Naive thymus-derived CD8-positive, alpha-beta T cell (primary cell): ENCODE measurements at regions not wholly inside any gene's neighbourhood (a gene's known extent, or its start where the extent isn't known, plus 50 kb on each side); places are given as distances from the start of the nearest gene placed in this dataset.
"Not testable (repeated sequence)": the region's sequence is repeated elsewhere in the genome, so short reads cannot be mapped to it uniquely, and the experiment has no call there.

Experiments
- ATAC-seq, 2 donors: fragments of 150-1000 bp; cut with Tn5 transposase in 1 of 2; sonication (Bioruptor Pico), chemical (Tn5 transposase) in 1 of 2; 1 replicate in 1 of 2; 2 replicates in 1 of 2; pipeline ENCODE4 v1.10.0; 2021; ENCODE audit warnings: mild to moderate bottlenecking in 2 of 2, moderate library complexity in 2 of 2
- POLR2A ChIA-PET: fragments of 350-600 bp; sonication (Branson Sonifier 250); formaldehyde crosslinking; loops from one replicate; lab custom pipeline; 2021; ENCODE audit warnings: antibody characterized with exemption; lab: Charles Lee
- DNase-seq, 10 donors: peaks; one replicate each; pipeline versions ENCODE4 v3.0.0 to v3.0.0-alpha.2; 2020 to 2022
- H3K27ac Mint-ChIP-seq, 10 donors: one replicate each; pipeline ENCODE4 v1.8.0; 2020 to 2022; ENCODE audit warnings: mild to moderate bottlenecking in 10 of 10, mixed read lengths in 10 of 10, moderate library complexity in 4 of 10, inconsistent platforms in 1 of 10
- H3K27me3 Mint-ChIP-seq, 5 donors: one replicate each; pipeline ENCODE4 v1.8.0; 2021 to 2022; ENCODE audit warnings: mixed read lengths in 5 of 5
- H3K36me3 Mint-ChIP-seq, 3 donors: one replicate each; pipeline ENCODE4 v1.8.0; 2020 to 2022; ENCODE audit warnings: mixed read lengths in 3 of 3, mild to moderate bottlenecking in 2 of 3, inconsistent platforms in 1 of 3
- H3K4me1 Mint-ChIP-seq, 4 donors: one replicate each; pipeline ENCODE4 v1.8.0; 2021 to 2022; ENCODE audit warnings: mixed read lengths in 4 of 4
- H3K4me3 Mint-ChIP-seq, 10 donors: one replicate each; pipeline ENCODE4 v1.8.0; 2020 to 2022; ENCODE audit warnings: mild to moderate bottlenecking in 10 of 10, mixed read lengths in 10 of 10, moderate library complexity in 6 of 10, inconsistent platforms in 1 of 10
- H3K9me3 Mint-ChIP-seq, 9 donors: one replicate each; pipeline ENCODE4 v1.8.0; 2020 to 2022; ENCODE audit warnings: mixed read lengths in 9 of 9, mild to moderate bottlenecking in 3 of 9, inconsistent platforms in 1 of 9, moderate library complexity in 1 of 9

- DNase-seq = no peak
- H3K4me1 Mint-ChIP-seq = peaks cover 0 to 2% (median 0%) of the 10 kb centered on the region in 4 donors
- no peak for ATAC-seq
- H3K27me3 Mint-ChIP-seq = peaks cover 0 to 2% (median 0%) of the 10 kb centered on the region in 5 donors
- POLR2A ChIA-PET = no interaction called here
- H3K4me3 Mint-ChIP-seq = no peak overlapping the region
- peak overlapping the region in 1 of 10 donors; percentile 45 for H3K27ac Mint-ChIP-seq
- H3K36me3 Mint-ChIP-seq = peaks cover 0 to 1% (median 0%) of the 10 kb centered on the region in 3 donors
- H3K9me3 Mint-ChIP-seq = no peaks in the 10 kb centered on the region
These were observed 134.2 kb upstream of the LPP start for GRCh38 chr3:188019727-188020126.

- POLR2A ChIA-PET = no interaction called here
- ATAC-seq (no peak), DNase-seq (no peak)
- H3K27ac Mint-ChIP-seq = no peak overlapping the region
- H3K9me3 Mint-ChIP-seq = no peaks in the 10 kb centered on the region
- H3K4me1 Mint-ChIP-seq = peaks cover 0 to 2% (median 0%) of the 10 kb centered on the region in 4 donors
- H3K36me3 Mint-ChIP-seq = peaks cover 0 to 1% (median 0%) of the 10 kb centered on the region in 3 donors
- H3K4me3 Mint-ChIP-seq = no peak overlapping the region
- peaks cover 0 to 2% (median 0%) of the 10 kb centered on the region in 5 donors for H3K27me3 Mint-ChIP-seq
These were observed 132.9 kb upstream of the LPP start for GRCh38 chr3:188021041-188021440.

GRCh38 chr3:188021502-188022040 lies 132.4 kb upstream of the LPP start:
- Mint-ChIP-seq H3K4me1 (peaks cover 0 to 2% (median 0%) of the 10 kb centered on the region in 4 donors), H3K27ac (no peak overlapping the region), H3K4me3 (no peak overlapping the region), H3K9me3 (no peaks in the 10 kb centered on the region), H3K27me3 (peaks cover 0 to 2% (median 0%) of the 10 kb centered on the region in 5 donors), H3K36me3 (peaks cover 0 to 1% (median 0%) of the 10 kb centered on the region in 3 donors)
- ATAC-seq = no peak
- DNase-seq = no peak
- POLR2A ChIA-PET = no interaction called here

- POLR2A ChIA-PET = interaction anchor here (0.7 kb wide), 1 partner anchor 861 kb away, joined by 3 read pairs; no protein-coding TSS in a partner anchor
- H3K4me3 Mint-ChIP-seq, H3K36me3 Mint-ChIP-seq, H3K27me3 Mint-ChIP-seq, H3K9me3 Mint-ChIP-seq, DNase-seq, H3K27ac Mint-ChIP-seq, ATAC-seq, H3K4me1 Mint-ChIP-seq: not testable (repeated sequence)
These were observed 131.1 kb upstream of the LPP start for GRCh38 chr3:188022902-188023301.

DNA sequence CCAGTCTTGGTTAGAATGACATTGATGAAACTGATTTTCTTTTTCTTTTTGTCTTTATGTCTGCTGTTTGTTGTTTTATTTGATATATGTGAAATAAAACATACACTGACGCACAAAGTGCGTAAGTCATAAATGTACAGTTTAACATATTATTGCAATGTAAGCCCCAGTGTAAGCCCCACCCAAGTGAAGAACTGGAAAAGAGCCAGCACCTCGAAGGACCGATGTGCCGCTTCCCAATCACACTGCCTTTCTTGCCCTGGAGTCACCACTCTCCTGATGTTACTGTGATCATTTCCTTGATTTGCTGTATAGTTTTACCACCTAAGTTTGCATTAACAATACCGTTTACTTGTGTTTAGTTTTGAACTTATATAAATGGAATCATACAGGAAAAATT lies 128.4 kb upstream of the LPP start:
- no peaks in the 10 kb centered on the region for H3K9me3 Mint-ChIP-seq
- H3K36me3 Mint-ChIP-seq = peaks cover 0 to 1% (median 0%) of the 10 kb centered on the region in 3 donors
- no peak overlapping the region for H3K4me3 Mint-ChIP-seq
- H3K27me3 Mint-ChIP-seq = no peaks in the 10 kb centered on the region
- DNase-seq = no peak
- H3K27ac Mint-ChIP-seq = no peak overlapping the region
- POLR2A ChIA-PET = no interaction called here
- H3K4me1 Mint-ChIP-seq = peaks cover 0 to 2% (median 0%) of the 10 kb centered on the region in 4 donors
- no peak for ATAC-seq

DNA sequence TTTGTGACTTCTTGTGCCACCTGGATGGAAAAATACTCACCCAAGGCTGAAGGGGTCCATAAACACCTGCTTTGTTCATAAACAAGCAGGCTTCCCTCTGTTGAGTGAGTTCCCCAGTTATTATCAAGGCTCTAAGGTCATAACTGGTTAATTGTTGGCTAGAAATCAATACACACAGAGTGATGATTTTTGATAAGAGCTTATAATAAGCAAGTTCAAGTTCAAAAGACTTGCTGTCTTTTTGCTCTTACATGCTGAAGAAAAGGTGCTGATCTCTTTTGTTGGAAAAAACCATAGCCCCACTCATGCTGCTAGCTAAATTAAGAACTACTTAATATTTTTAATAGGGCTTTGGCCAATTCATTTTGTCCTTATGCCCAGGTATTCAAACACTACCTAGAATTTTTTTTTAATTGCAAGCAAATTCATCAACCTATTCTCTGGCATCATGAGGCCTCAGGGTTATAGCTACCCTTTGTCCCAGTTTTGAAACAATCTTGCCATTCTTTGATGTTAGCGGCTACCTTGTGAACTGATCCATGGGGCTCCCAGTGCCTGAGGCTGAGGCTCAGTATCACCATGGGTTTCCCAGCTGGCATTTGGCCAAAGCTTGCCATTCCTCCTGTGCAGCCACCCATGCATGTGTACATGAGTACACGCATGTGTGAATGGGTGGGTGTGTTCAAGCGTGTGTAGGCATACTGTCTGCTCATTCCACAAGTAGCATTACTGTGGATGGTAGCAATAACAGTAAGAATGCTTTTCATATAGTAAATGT lies 127.6 kb upstream of the LPP start:
- no peak for DNase-seq
- Mint-ChIP-seq H3K4me1 (peaks cover 0 to 4% (median 1%) of the 10 kb centered on the region in 4 donors), H3K27me3 (no peaks in the 10 kb centered on the region), H3K4me3 (no peak overlapping the region), H3K9me3 (no peaks in the 10 kb centered on the region), H3K27ac (no peak overlapping the region), H3K36me3 (no peaks in the 10 kb centered on the region)
- ATAC-seq = no peak
- POLR2A ChIA-PET = no interaction called here

GRCh38 chr3:188031121-188031520 lies 122.8 kb upstream of the LPP start:
- POLR2A ChIA-PET = interaction anchor here (0.5 kb wide), 1 partner anchor 36 kb away, joined by 3 read pairs; no protein-coding TSS in a partner anchor
- H3K27me3 Mint-ChIP-seq = no peaks in the 10 kb centered on the region

GRCh38 chr3:188034989-188035388 lies 119.0 kb upstream of the LPP start:
- Mint-ChIP-seq H3K27ac (no peak overlapping the region), H3K4me1 (peaks cover 0 to 16% (median 2%) of the 10 kb centered on the region in 4 donors), H3K27me3 (peaks cover 0 to 2% (median 0%) of the 10 kb centered on the region in 5 donors), H3K36me3 (peaks cover 0 to 5% (median 0%) of the 10 kb centered on the region in 3 donors), H3K4me3 (no peak overlapping the region), H3K9me3 (peaks cover 0 to 3% (median 0%) of the 10 kb centered on the region in 9 donors)
- no peak for DNase-seq
- POLR2A ChIA-PET = no interaction called here
- no peak for ATAC-seq

More at GRCh38 chr3:188031121-188031520, 122.8 kb upstream of the LPP start:
- Mint-ChIP-seq H3K9me3 (peaks cover 0 to 3% (median 0%) of the 10 kb centered on the region in 9 donors), H3K4me1 (peaks cover 0 to 12% (median 0%) of the 10 kb centered on the region in 4 donors), H3K4me3 (no peak overlapping the region), H3K27ac (no peak overlapping the region), H3K36me3 (peaks cover 0 to 5% (median 0%) of the 10 kb centered on the region in 3 donors)
- ATAC-seq (no peak), DNase-seq (no peak)

DNA sequence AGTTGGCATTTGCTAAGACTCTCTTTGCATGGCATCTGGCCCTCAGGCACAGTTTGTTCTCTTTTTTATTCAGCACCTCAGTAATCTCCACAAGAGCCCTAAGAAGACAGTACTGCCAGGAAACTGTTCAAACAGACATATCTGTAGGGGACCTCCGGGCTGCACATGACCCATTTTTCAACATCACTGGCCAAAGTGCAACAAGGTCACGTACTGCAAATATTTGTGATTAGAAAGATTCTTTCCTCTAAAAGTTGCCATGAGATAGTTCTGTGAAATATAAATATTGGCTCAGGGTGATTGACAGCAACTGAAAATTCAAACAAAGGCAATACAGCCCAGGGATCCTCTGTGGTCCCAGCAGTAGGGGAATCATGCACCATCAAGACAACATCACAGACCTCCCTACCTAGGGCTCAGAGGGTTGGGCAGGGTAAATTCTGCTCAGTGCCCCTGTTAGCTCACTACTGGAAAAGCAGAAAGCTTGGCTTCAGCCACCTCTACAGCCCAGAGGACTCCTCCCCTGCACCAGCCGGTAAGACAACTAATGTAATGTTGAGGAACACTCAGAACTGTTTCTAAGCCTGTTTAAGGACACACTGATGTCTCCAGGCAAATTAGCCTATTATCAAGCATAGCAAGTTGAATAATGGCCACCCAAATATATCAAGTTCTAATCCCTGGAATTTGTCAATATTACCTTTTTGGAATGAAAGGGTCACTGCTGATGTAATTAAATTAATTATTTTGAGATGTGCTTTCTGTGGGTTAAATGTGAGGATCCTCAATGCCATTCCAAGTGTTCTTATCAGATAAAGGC lies 117.4 kb upstream of the LPP start:
- peaks cover 0 to 16% (median 4%) of the 10 kb centered on the region in 4 donors for H3K4me1 Mint-ChIP-seq
- peaks cover 0 to 5% (median 0%) of the 10 kb centered on the region in 3 donors for H3K36me3 Mint-ChIP-seq
- peaks cover 0 to 2% (median 0%) of the 10 kb centered on the region in 5 donors for H3K27me3 Mint-ChIP-seq
- ATAC-seq (no peak), DNase-seq (no peak)
- H3K27ac Mint-ChIP-seq = peak overlapping the region in 1 of 10 donors; percentile 50
- POLR2A ChIA-PET = no interaction called here
- H3K4me3 Mint-ChIP-seq = no peak overlapping the region
- peaks cover 0 to 3% (median 0%) of the 10 kb centered on the region in 9 donors for H3K9me3 Mint-ChIP-seq

GRCh38 chr3:188037195-188037718 lies 116.7 kb upstream of the LPP start:
- peaks cover 0 to 2% (median 0%) of the 10 kb centered on the region in 9 donors for H3K9me3 Mint-ChIP-seq
- peaks cover 0 to 2% (median 0%) of the 10 kb centered on the region in 5 donors for H3K27me3 Mint-ChIP-seq
- H3K4me3 Mint-ChIP-seq = no peak overlapping the region
- H3K4me1 Mint-ChIP-seq = peaks cover 0 to 18% (median 4%) of the 10 kb centered on the region in 4 donors
- peaks cover 0 to 5% (median 0%) of the 10 kb centered on the region in 3 donors for H3K36me3 Mint-ChIP-seq
- POLR2A ChIA-PET = no interaction called here
- ATAC-seq = no peak
- peak overlapping the region in 1 of 10 donors; percentile 65 for H3K27ac Mint-ChIP-seq
- no peak for DNase-seq

DNA sequence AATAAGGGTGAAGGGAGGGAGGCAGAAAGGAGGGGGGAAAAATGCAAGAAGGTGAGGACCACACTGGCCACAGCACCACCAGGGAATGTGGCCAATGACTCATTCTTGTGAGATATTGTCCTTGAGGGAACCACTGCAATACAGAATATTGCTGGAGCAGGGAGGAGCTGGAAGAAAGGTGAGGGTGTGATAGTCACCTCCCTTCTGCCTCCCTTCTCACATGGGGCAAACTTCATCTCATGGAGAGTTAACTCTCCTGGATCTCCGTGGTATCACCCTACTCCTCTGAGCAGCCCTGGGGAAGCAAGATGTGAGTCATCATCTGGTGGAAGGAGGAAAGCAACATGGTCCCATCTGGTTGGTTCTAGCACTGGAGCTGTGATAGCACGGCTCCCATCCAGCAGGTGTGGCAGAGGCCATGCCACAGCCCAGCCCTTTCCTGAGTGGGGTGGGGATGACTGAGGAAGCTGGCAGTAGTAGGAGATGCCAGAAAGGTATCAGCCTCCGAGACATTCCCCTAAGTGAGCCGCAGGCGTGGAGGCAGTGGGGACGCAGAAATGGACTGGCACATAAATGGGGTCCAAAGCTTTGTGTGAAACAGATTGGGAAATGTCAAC lies 115.9 kb upstream of the LPP start:
- POLR2A ChIA-PET = no interaction called here

GRCh38 chr3:188041193-188041592 lies 112.8 kb upstream of the LPP start:
- Mint-ChIP-seq H3K9me3 (no peaks in the 10 kb centered on the region), H3K27ac (no peak overlapping the region), H3K36me3 (no peaks in the 10 kb centered on the region), H3K4me1 (peaks cover 0 to 9% (median 4%) of the 10 kb centered on the region in 4 donors), H3K4me3 (no peak overlapping the region), H3K27me3 (peaks cover 0 to 2% (median 0%) of the 10 kb centered on the region in 5 donors)
- ATAC-seq = no peak
- DNase-seq = no peak
- POLR2A ChIA-PET = no interaction called here

More for the DNA sequence above, 115.9 kb upstream of the LPP start:
- H3K27ac Mint-ChIP-seq = peak overlapping the region in 1 of 10 donors; percentile 29
- DNase-seq = no peak
- peaks cover 0 to 2% (median 0%) of the 10 kb centered on the region in 9 donors for H3K9me3 Mint-ChIP-seq
- H3K27me3 Mint-ChIP-seq = peaks cover 0 to 2% (median 0%) of the 10 kb centered on the region in 5 donors
- H3K4me3 Mint-ChIP-seq = no peak overlapping the region
- H3K4me1 Mint-ChIP-seq = peaks cover 0 to 13% (median 4%) of the 10 kb centered on the region in 4 donors
- no peak for ATAC-seq
- peaks cover 0 to 5% (median 0%) of the 10 kb centered on the region in 3 donors for H3K36me3 Mint-ChIP-seq
